COLO668 (cell line): ENCODE measurements at regions not wholly inside any gene's neighbourhood (a gene's known extent, or its start where the extent isn't known, plus 50 kb on each side); places are given as distances from the start of the nearest gene placed in this dataset.

Experiments
- DNase-seq: peaks from one replicate; lab custom pipeline; 2025; ENCODE audit not compliant: unreplicated experiment; lab: John Stamatoyannopoulos, UW

- DNase-seq, result no peak
Measured at GRCh38 chr6:156024339-156024738, 568.7 kb upstream of the NOX3 start.

- DNase-seq, result no peak
Measured at GRCh38 chr6:156021746-156022396, 566.2 kb upstream of the NOX3 start.

GRCh38 chr6:156017838-156018237 lies 562.2 kb upstream of the NOX3 start:
- DNase-seq, result no peak

- no peak for DNase-seq
Measured at GRCh38 chr6:156016186-156016976, 560.7 kb upstream of the NOX3 start.

GRCh38 chr6:156013155-156013554 lies 557.5 kb upstream of the NOX3 start:
- DNase-seq, result no peak

- DNase-seq, result no peak
Measured at GRCh38 chr6:156009656-156010055, 554.0 kb upstream of the NOX3 start.

- DNase-seq, result no peak
Measured at GRCh38 chr6:156004796-156005195, 549.2 kb upstream of the NOX3 start.

GRCh38 chr6:155996151-155996550 lies 540.5 kb upstream of the NOX3 start:
- DNase-seq, result no peak

GRCh38 chr6:155995281-155995680 lies 539.6 kb upstream of the NOX3 start:
- no peak for DNase-seq

- DNase-seq, result no peak
Measured at GRCh38 chr6:155994086-155994485, 538.4 kb upstream of the NOX3 start.

GRCh38 chr6:155993240-155993639 lies 537.6 kb upstream of the NOX3 start:
- DNase-seq, result no peak

- no peak for DNase-seq
Measured at GRCh38 chr6:155985660-155986138, 530.1 kb upstream of the NOX3 start.

GRCh38 chr6:155980768-155981079 lies 525.1 kb upstream of the NOX3 start:
- DNase-seq, result no peak

GRCh38 chr6:155980014-155980767 lies 524.6 kb upstream of the NOX3 start:
- DNase-seq, result no peak

- no peak for DNase-seq
Measured at GRCh38 chr6:155975506-155975905, 519.9 kb upstream of the NOX3 start.

GRCh38 chr6:155974811-155975323 lies 519.2 kb upstream of the NOX3 start:
- no peak for DNase-seq

GRCh38 chr6:155974359-155974758 lies 518.7 kb upstream of the NOX3 start:
- DNase-seq, result no peak

GRCh38 chr6:155970876-155971708 lies 515.5 kb upstream of the NOX3 start:
- DNase-seq, result no peak

- no peak for DNase-seq
Measured at GRCh38 chr6:155970472-155970871, 514.8 kb upstream of the NOX3 start.

- DNase-seq, result no peak
Measured at GRCh38 chr6:155968921-155969320, 513.3 kb upstream of the NOX3 start.

- no peak for DNase-seq
Measured at GRCh38 chr6:155967322-155967721, 511.7 kb upstream of the NOX3 start.
